ENCODE measurements at regions not wholly inside any gene's neighbourhood (a gene's known extent, or its start where the extent isn't known, plus 50 kb on each side); places are given as distances from the start of the nearest gene placed in this dataset.
"Not testable (repeated sequence)": the region's sequence is repeated elsewhere in the genome, so short reads cannot be mapped to it uniquely, and the experiment has no call there.

- peak; percentile 51 to 58 (median 57) for DNase-seq
These were observed 460.8 kb downstream of the RNF144A start for GRCh38 chr2:7377916-7378569.

GRCh38 chr2:7378591-7378990, 461.4 kb downstream of the RNF144A start:
- DNase-seq = peak in 2 of 3 donors; percentile 7 to 15

GRCh38 chr2:7379799-7380198, 462.6 kb downstream of the RNF144A start:
- no peak for DNase-seq

- DNase-seq = no peak
These were observed 467.6 kb downstream of the RNF144A start for GRCh38 chr2:7384773-7385349.

GRCh38 chr2:7390311-7390710, 473.1 kb downstream of the RNF144A start:
- not testable (repeated sequence) for DNase-seq

- no peak for DNase-seq
These were observed 475.0 kb downstream of the RNF144A start for GRCh38 chr2:7392076-7392787.

- no peak for DNase-seq
These were observed 477.0 kb downstream of the RNF144A start for GRCh38 chr2:7394195-7394594.

- no peak for DNase-seq
These were observed 483.4 kb downstream of the RNF144A start for GRCh38 chr2:7400628-7401027.

GRCh38 chr2:7403092-7403775, 486.0 kb downstream of the RNF144A start:
- no peak for DNase-seq

- peak in 1 of 3 donors; percentile 11 for DNase-seq
These were observed 488.9 kb downstream of the RNF144A start for GRCh38 chr2:7405861-7406715.

- DNase-seq = no peak
These were observed 489.8 kb downstream of the RNF144A start for GRCh38 chr2:7407001-7407400.

- DNase-seq = no peak
These were observed 490.9 kb downstream of the RNF144A start for GRCh38 chr2:7407906-7408680.

- no peak for DNase-seq
These were observed 494.5 kb downstream of the RNF144A start for GRCh38 chr2:7411691-7412090.

- DNase-seq = no peak
These were observed 500.9 kb downstream of the RNF144A start for GRCh38 chr2:7417845-7418742.

- DNase-seq = no peak
These were observed 502.0 kb downstream of the RNF144A start for GRCh38 chr2:7419186-7419585.

- DNase-seq = no peak
These were observed 502.7 kb downstream of the RNF144A start for GRCh38 chr2:7419814-7420311.

- DNase-seq = no peak
These were observed 503.3 kb downstream of the RNF144A start for GRCh38 chr2:7420530-7420929.

GRCh38 chr2:7424481-7424880, 507.3 kb downstream of the RNF144A start:
- no peak for DNase-seq

GRCh38 chr2:7427293-7428060, 510.3 kb downstream of the RNF144A start:
- DNase-seq = peak; percentile 53 to 76 (median 71)
